ENCODE measurements at regions not wholly inside any gene's neighbourhood (a gene's known extent, or its start where the extent isn't known, plus 50 kb on each side); places are given as distances from the start of the nearest gene placed in this dataset.

- TF ChIP-seq SUZ12 (IDR thresholded peaks at IDR 0.05; ENCODE audit: extremely low read depth, insufficient read depth, insufficient read length) (no peak), YY1 (IDR thresholded peaks at IDR 0.05; ENCODE audit: insufficient read depth, insufficient read length) (no peak)
These were observed 1581.8 kb downstream of the HACE1 start for GRCh38 chr6:103277936-103278335.
